ENCODE measurements at regions not wholly inside any gene's neighbourhood (a gene's known extent, or its start where the extent isn't known, plus 50 kb on each side); places are given as distances from the start of the nearest gene placed in this dataset.

DNA sequence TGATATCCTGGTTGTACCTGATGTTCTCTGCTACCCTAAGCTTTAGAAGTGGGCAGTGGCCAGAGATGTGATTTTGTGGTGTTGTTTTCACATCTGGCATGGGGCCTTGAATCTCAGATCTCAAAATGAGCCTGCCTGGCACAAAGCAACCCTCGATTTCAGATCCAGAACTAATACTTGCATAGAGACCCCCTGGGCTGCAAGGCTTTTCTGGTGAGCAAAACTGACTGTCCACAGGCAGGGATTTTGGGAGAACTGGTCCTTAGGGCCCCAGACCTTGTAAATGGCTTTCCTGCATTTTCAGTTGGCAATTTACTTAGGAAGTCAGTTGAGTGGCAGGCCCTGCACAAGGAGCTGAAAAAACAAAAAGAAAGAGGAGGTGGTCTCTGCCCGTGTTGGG, 265.3 kb downstream of the MYCN start:
- TF ChIP-seq SUZ12 (IDR thresholded peaks at IDR 0.05; ENCODE audit: extremely low read depth, insufficient read depth, insufficient read length), result no peak
- no peak for TF ChIP-seq ZNF274 (IDR thresholded peaks at IDR 0.05; ENCODE audit: low read depth, low read length)
